ENCODE measurements at regions not wholly inside any gene's neighbourhood (a gene's known extent, or its start where the extent isn't known, plus 50 kb on each side); places are given as distances from the start of the nearest gene placed in this dataset.

DNA sequence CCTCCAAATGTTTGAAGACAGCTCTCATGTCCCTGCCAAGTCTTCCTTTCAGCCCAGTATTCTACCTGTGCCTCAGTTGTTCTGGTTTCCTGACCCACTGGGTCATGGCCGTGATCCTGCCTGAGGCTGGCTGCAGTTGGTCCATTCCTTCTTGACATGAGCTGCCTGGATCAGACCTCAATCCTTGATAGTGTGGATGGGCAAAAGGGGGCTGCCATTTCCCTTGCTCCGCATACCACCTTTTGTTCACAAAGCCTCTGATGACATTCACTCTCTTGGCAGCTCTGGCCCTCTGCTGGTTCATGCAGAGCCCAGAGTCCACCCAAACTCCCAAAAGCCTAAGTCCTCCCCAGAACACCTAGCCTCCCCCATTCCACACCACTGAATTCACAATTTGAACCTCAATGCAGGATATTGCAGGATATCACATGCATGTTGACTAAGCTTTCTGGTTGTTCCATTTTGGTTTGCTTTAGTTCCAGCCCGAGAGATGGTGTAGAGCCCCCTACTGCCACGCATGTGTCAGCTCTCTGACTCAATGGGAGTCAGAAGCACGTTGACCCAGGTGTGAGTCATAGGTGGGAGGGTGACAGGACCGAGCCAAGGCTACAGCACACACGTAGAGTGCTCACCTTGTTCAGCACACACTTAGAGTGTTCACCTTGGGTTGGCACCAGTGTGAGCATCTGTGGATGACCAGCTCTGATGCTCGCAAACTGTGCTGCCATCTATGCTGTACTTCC, 137.2 kb downstream of the MTX3 start:
- Mint-ChIP-seq H3K36me3 (no peaks in the 10 kb centered on the region), H3K27me3 (peaks cover 5% of the 10 kb centered on the region), H3K4me3 (no peak overlapping the region), H3K4me1 (peaks cover 4% of the 10 kb centered on the region), H3K9me3 (no peaks in the 10 kb centered on the region), H3K27ac (no peak overlapping the region)
- DNase-seq = peak; percentile 31

- H3K4me3 Mint-ChIP-seq = no peak overlapping the region
- no peaks in the 10 kb centered on the region for H3K36me3 Mint-ChIP-seq
- no peak for DNase-seq
- no peaks in the 10 kb centered on the region for H3K9me3 Mint-ChIP-seq
- H3K27ac Mint-ChIP-seq = no peak overlapping the region
- H3K27me3 Mint-ChIP-seq = peaks cover 6% of the 10 kb centered on the region
- peaks cover 3% of the 10 kb centered on the region for H3K4me1 Mint-ChIP-seq
Measured at GRCh38 chr5:79853028-79853427, 138.0 kb downstream of the MTX3 start.

- no peak overlapping the region for H3K4me3 Mint-ChIP-seq
- no peak for DNase-seq
- no peaks in the 10 kb centered on the region for H3K36me3 Mint-ChIP-seq
- no peak overlapping the region for H3K27ac Mint-ChIP-seq
- H3K4me1 Mint-ChIP-seq = no peaks in the 10 kb centered on the region
- no peaks in the 10 kb centered on the region for H3K9me3 Mint-ChIP-seq
- peaks cover 10% of the 10 kb centered on the region for H3K27me3 Mint-ChIP-seq
Measured at GRCh38 chr5:79851391-79851863, 139.6 kb downstream of the MTX3 start.

- Mint-ChIP-seq H3K27me3 (peaks cover 10% of the 10 kb centered on the region), H3K27ac (no peak overlapping the region), H3K4me1 (peaks cover 4% of the 10 kb centered on the region), H3K9me3 (no peaks in the 10 kb centered on the region), H3K36me3 (no peaks in the 10 kb centered on the region), H3K4me3 (no peak overlapping the region)
- no peak for DNase-seq
Measured at GRCh38 chr5:79850941-79851340, 140.1 kb downstream of the MTX3 start.

DNA sequence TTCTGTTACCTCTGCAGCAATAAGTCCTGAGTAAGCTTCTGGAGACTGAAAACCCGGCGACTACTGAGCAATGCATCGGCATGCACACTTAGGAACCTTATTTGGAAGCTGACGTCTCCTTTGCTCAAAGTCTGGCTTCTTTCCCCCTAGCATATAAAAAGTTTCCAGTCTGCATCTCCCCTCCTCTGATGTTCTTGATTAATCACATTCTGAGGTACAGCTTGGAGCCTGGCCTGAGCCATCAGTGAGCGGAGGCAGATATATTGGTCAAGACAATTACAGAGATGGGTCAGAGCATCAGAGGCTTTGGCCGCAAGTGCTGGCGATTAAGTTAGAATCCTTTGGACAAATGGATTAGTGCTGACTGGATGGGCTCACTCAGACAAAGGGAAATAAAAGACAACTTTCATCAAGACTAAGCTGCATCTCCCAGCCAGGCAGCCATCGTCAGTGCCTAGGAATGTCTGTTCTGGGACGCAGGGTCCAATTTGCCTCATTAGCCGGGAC, 140.7 kb downstream of the MTX3 start:
- Mint-ChIP-seq H3K9me3 (no peaks in the 10 kb centered on the region), H3K4me1 (peaks cover 9% of the 10 kb centered on the region), H3K27me3 (peaks cover 10% of the 10 kb centered on the region), H3K27ac (no peak overlapping the region), H3K36me3 (no peaks in the 10 kb centered on the region), H3K4me3 (no peak overlapping the region)
- DNase-seq = no peak

- peaks cover 12% of the 10 kb centered on the region for H3K4me1 Mint-ChIP-seq
- no peak overlapping the region for H3K27ac Mint-ChIP-seq
- no peak for DNase-seq
- H3K9me3 Mint-ChIP-seq = no peaks in the 10 kb centered on the region
- no peak overlapping the region for H3K4me3 Mint-ChIP-seq
- H3K36me3 Mint-ChIP-seq = no peaks in the 10 kb centered on the region
- peaks cover 10% of the 10 kb centered on the region for H3K27me3 Mint-ChIP-seq
Measured at GRCh38 chr5:79849486-79850315, 141.4 kb downstream of the MTX3 start.
